ENCODE measurements at regions not wholly inside any gene's neighbourhood (a gene's known extent, or its start where the extent isn't known, plus 50 kb on each side); places are given as distances from the start of the nearest gene placed in this dataset.

DNA sequence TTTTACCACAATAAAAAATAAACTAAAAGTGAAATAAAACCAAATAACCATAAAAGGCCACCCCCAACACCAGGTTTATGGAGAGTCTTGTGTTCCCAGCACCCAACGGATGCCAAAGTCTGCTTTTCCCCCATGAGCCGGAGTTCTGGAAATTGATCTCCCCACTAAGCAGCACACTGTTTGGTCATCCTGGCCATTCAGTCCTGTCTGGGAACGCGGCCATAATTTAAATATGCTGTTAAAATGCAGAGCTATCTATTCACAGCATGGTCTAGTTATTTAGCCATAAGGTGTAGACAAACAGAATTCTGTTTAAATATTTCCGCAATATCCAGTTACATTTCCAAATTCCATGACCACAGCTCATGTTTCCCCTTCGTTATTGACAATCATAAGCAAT is 129.6 kb upstream of the TBL1X start (continued):
- TF ChIP-seq, protein P1, sequence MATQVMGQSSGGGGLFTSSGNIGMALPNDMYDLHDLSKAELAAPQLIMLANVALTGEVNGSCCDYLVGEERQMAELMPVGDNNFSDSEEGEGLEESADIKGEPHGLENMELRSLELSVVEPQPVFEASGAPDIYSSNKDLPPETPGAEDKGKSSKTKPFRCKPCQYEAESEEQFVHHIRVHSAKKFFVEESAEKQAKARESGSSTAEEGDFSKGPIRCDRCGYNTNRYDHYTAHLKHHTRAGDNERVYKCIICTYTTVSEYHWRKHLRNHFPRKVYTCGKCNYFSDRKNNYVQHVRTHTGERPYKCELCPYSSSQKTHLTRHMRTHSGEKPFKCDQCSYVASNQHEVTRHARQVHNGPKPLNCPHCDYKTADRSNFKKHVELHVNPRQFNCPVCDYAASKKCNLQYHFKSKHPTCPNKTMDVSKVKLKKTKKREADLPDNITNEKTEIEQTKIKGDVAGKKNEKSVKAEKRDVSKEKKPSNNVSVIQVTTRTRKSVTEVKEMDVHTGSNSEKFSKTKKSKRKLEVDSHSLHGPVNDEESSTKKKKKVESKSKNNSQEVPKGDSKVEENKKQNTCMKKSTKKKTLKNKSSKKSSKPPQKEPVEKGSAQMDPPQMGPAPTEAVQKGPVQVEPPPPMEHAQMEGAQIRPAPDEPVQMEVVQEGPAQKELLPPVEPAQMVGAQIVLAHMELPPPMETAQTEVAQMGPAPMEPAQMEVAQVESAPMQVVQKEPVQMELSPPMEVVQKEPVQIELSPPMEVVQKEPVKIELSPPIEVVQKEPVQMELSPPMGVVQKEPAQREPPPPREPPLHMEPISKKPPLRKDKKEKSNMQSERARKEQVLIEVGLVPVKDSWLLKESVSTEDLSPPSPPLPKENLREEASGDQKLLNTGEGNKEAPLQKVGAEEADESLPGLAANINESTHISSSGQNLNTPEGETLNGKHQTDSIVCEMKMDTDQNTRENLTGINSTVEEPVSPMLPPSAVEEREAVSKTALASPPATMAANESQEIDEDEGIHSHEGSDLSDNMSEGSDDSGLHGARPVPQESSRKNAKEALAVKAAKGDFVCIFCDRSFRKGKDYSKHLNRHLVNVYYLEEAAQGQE (IDR thresholded peaks at IDR 0.05; ENCODE audit: unreplicated experiment): no peak
- TF ChIP-seq, protein P2, sequence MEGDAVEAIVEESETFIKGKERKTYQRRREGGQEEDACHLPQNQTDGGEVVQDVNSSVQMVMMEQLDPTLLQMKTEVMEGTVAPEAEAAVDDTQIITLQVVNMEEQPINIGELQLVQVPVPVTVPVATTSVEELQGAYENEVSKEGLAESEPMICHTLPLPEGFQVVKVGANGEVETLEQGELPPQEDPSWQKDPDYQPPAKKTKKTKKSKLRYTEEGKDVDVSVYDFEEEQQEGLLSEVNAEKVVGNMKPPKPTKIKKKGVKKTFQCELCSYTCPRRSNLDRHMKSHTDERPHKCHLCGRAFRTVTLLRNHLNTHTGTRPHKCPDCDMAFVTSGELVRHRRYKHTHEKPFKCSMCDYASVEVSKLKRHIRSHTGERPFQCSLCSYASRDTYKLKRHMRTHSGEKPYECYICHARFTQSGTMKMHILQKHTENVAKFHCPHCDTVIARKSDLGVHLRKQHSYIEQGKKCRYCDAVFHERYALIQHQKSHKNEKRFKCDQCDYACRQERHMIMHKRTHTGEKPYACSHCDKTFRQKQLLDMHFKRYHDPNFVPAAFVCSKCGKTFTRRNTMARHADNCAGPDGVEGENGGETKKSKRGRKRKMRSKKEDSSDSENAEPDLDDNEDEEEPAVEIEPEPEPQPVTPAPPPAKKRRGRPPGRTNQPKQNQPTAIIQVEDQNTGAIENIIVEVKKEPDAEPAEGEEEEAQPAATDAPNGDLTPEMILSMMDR (conservative IDR thresholded peaks at IDR 0.05; ENCODE audit: low read depth in 2 of 2): no peak

DNA sequence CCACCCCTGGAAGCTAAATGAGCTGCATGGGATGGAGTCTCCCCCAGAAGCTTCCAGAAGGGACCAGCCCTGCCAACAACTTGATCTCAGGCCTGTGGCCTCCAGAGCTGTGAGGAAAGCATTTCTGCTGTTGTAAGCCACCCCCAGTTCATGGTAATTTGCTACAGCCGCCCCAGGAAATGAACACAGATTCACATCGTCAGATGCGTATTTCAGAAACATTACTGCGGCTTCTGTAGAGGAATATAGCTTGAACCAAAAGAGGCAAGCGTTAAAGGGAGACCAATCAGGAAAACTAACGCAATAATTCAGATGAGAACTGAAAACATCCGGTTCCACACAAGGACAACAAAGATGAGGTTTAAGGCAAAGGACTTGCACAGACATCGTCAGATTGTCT is 128.4 kb upstream of the TBL1X start:
- Histone ChIP-seq H3K9me2 (ENCODE audit: insufficient read depth) (no peaks in the 10 kb centered on the region), H3K4me3 (no peak overlapping the region), H3K27me3 (ENCODE audit: insufficient read depth) (no peaks in the 10 kb centered on the region), H4K20me1 (replicated peaks; ENCODE audit: insufficient read depth) (no peaks in the 10 kb centered on the region), H3K79me2 (replicated peaks; ENCODE audit: insufficient read depth) (no peaks in the 10 kb centered on the region), H3K4me2 (no peak overlapping the region), H3K27ac (ENCODE audit: low read depth) (no peak overlapping the region), H2AFZ (no peak overlapping the region), H3K4me1 (ENCODE audit: insufficient read depth) (peaks cover 7% of the 10 kb centered on the region; the same call in 1 of the 2 replicates), H3F3A (replicated peaks; ENCODE audit: low read depth) (no peaks in the 10 kb centered on the region), H3K36me3 (ENCODE audit: insufficient read depth) (no peaks in the 10 kb centered on the region)
- Mint-ChIP-seq H3K4me1 (peaks cover 31% of the 10 kb centered on the region), H3K9me3 (no peaks in the 10 kb centered on the region; the same call in 2 of the 3 replicates), H3K27me3 (ENCODE audit: insufficient read depth, low read depth, poor library complexity) (peaks cover 12% of the 10 kb centered on the region), H3K4me3 (no peak overlapping the region), H3K36me3 (ENCODE audit: low read depth) (no peaks in the 10 kb centered on the region), H3K27ac (no peak overlapping the region)
- DNase-seq (ENCODE audit: low spot score) (no peak), ATAC-seq (no peak)
- TF ChIP-seq, protein P1 (IDR thresholded peaks at IDR 0.05; ENCODE audit: unreplicated experiment): no peak
- TF ChIP-seq EZH2 (IDR thresholded peaks at IDR 0.05; ENCODE audit: low read depth, unreplicated experiment): no peak
- TF ChIP-seq POLR2AphosphoS5 (IDR thresholded peaks at IDR 0.05; ENCODE audit: low read depth): no peak
- no peak for TF ChIP-seq ZNF114 (CRISPR knock-in tag; IDR thresholded peaks at IDR 0.05)
- no peak for TF ChIP-seq STAT1 (IDR thresholded peaks at IDR 0.05; ENCODE audit: unreplicated experiment)
- TF ChIP-seq CREB1 (CRISPR knock-in tag; IDR thresholded peaks at IDR 0.05; ENCODE audit: low read depth): no peak
- TF ChIP-seq EZH2phosphoT487 (IDR thresholded peaks at IDR 0.05; ENCODE audit: unreplicated experiment): no peak
- TF ChIP-seq, protein P2 (conservative IDR thresholded peaks at IDR 0.05; ENCODE audit: low read depth in 2 of 2): no peak
- TF ChIP-seq NANOG (IDR thresholded peaks at IDR 0.05; ENCODE audit: borderline replicate concordance): no peak
- TF ChIP-seq ZNF331 (CRISPR knock-in tag; IDR thresholded peaks at IDR 0.05; ENCODE audit: low read depth): no peak
- TF ChIP-seq, protein P3, sequence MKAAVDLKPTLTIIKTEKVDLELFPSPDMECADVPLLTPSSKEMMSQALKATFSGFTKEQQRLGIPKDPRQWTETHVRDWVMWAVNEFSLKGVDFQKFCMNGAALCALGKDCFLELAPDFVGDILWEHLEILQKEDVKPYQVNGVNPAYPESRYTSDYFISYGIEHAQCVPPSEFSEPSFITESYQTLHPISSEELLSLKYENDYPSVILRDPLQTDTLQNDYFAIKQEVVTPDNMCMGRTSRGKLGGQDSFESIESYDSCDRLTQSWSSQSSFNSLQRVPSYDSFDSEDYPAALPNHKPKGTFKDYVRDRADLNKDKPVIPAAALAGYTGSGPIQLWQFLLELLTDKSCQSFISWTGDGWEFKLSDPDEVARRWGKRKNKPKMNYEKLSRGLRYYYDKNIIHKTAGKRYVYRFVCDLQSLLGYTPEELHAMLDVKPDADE (IDR thresholded peaks at IDR 0.05): no peak

All from GM23338 (cell line).